H1 (cell line): ENCODE measurements at regions not wholly inside any gene's neighbourhood (a gene's known extent, or its start where the extent isn't known, plus 50 kb on each side); places are given as distances from the start of the nearest gene placed in this dataset.

Experiments
- CTCF ChIA-PET: fragments of 300-600 bp; sonication (Branson Sonifier 250); formaldehyde crosslinking; loops from one replicate; lab custom pipeline; 2021; ENCODE audit not compliant: partially characterized antibody; lab: Charles Lee
- POLR2A ChIA-PET: fragments of 300-600 bp; sonication (Branson Sonifier 250); formaldehyde crosslinking; loops from one replicate; lab custom pipeline; 2021; ENCODE audit warnings: inconsistent platforms; ENCODE audit not compliant: partially characterized antibody; lab: Charles Lee
- DNase-seq, 2 experiments: peaks; one replicate each; pipeline versions ENCODE4 v3.0.0 to v3.0.0-alpha.2; 2010 to 2022; ENCODE audit warnings: low spot score in 2 of 2, low read depth in 1 of 2, mixed read lengths in 1 of 2
- FAIRE-seq: peaks from 2 replicates; lab custom pipeline; 2011; peaks lifted over from hg19 to GRCh38; lab: Jason Lieb, UNC
- H2AFZ ChIP-seq: 2 replicates; pipeline ENCODE4 v1.8.1; 2012; ENCODE audit warnings: low read length, inconsistent platforms
- H2AK5ac ChIP-seq: 2 replicates; pipeline ENCODE4 v1.6.1; 2013; ENCODE audit warnings: low read depth, low read length
- H2BK120ac ChIP-seq: replicated peaks from 2 replicates; pipeline ENCODE3; 2013; ENCODE audit warnings: low read depth, low read length, inconsistent platforms
- H2BK12ac ChIP-seq: 2 replicates; pipeline ENCODE4 v1.6.1; 2013; ENCODE audit warnings: low read depth, low read length
- H2BK15ac ChIP-seq: 2 replicates; pipeline ENCODE4 v1.6.1; 2013; ENCODE audit warnings: low read length
- H2BK20ac ChIP-seq: 2 replicates; pipeline ENCODE4 v1.6.1; 2013; ENCODE audit warnings: low read length
- H2BK5ac ChIP-seq: 2 replicates; pipeline ENCODE4 v1.6.1; 2013; ENCODE audit warnings: low read depth, low read length
- H3K14ac ChIP-seq: 2 replicates; pipeline ENCODE4 v1.6.1; 2013; ENCODE audit warnings: inconsistent platforms; ENCODE audit not compliant: insufficient read length
- H3K18ac ChIP-seq: 2 replicates; pipeline ENCODE4 v1.6.1; 2013; ENCODE audit warnings: low read length; ENCODE audit errors: extremely low read depth
- H3K23ac ChIP-seq: 2 replicates; pipeline ENCODE4 v1.6.1; 2013; ENCODE audit warnings: inconsistent platforms; ENCODE audit not compliant: insufficient read length
- H3K23me2 ChIP-seq: 2 replicates; pipeline ENCODE4 v1.6.1; 2013; ENCODE audit warnings: low read depth, low read length
- H3K27ac ChIP-seq: 2 replicates; pipeline ENCODE4 v1.6.1; 2011; ENCODE audit warnings: low read depth, low read length, inconsistent platforms
- H3K27me3 ChIP-seq, 4 experiments: replicated peaks in 1 of 4; 1 replicate in 1 of 4; 2 replicates in 3 of 4; pipeline versions ENCODE4 v1.6.1 to v1.8.1; 2011 to 2013; ENCODE audit warnings: low read length in 3 of 4, mild to moderate bottlenecking in 3 of 4, inconsistent platforms in 2 of 4, mixed read lengths in 2 of 4, moderate library complexity in 1 of 4; ENCODE audit not compliant: control insufficient read depth in 3 of 4, insufficient read depth in 3 of 4; ENCODE audit errors: extremely low read depth in 1 of 4
- H3K36me3 ChIP-seq, 4 experiments: 2 replicates each; pipeline versions ENCODE4 v1.6.1 to v1.8.1; 2011 to 2013; ENCODE audit warnings: mild to moderate bottlenecking in 4 of 4, low read length in 3 of 4, moderate library complexity in 2 of 4, control low read depth in 1 of 4, inconsistent platforms in 1 of 4; ENCODE audit not compliant: insufficient read depth in 4 of 4, control insufficient read depth in 2 of 4
- H3K4ac ChIP-seq: replicated peaks from 2 replicates; pipeline ENCODE3; 2013; ENCODE audit warnings: low read length, low read depth, mixed read lengths, inconsistent platforms; ENCODE audit not compliant: insufficient read length
- H3K4me1 ChIP-seq, 4 experiments: replicated peaks in 1 of 4; 1 replicate in 1 of 4; 2 replicates in 3 of 4; pipeline versions ENCODE4 v1.6.1 to v1.8.1; 2011 to 2013; ENCODE audit warnings: low read length in 3 of 4, inconsistent platforms in 2 of 4, mixed read lengths in 1 of 4; ENCODE audit not compliant: insufficient read depth in 4 of 4, control insufficient read depth in 3 of 4
- H3K4me2 ChIP-seq, 2 experiments: 2 replicates each; pipeline versions ENCODE4 v1.6.1 to v1.8.1; 2011 to 2013; ENCODE audit warnings: low read depth in 2 of 2, low read length in 2 of 2, control low read depth in 1 of 2, inconsistent platforms in 1 of 2, mild to moderate bottlenecking in 1 of 2; ENCODE audit not compliant: insufficient read depth in 1 of 2
- H3K4me3 ChIP-seq, 4 experiments: fragments of 200-600, 300-600 bp in 1 of 4; sonication (generic), shearing (Covaris generic), sonication (Bioruptor Twin) in 1 of 4; 2 replicates each; pipeline versions ENCODE4 v1.5.1 to v1.8.1; 2011 to 2016; ENCODE audit warnings: low read length in 4 of 4, low read depth in 3 of 4, control low read depth in 2 of 4, inconsistent platforms in 2 of 4, mild to moderate bottlenecking in 2 of 4, mixed read lengths in 1 of 4, moderate library complexity in 1 of 4; ENCODE audit not compliant: insufficient read depth in 2 of 4; ENCODE audit errors: extremely low read depth in 1 of 4
- H3K56ac ChIP-seq: replicated peaks from 2 replicates; pipeline ENCODE3; 2013; ENCODE audit warnings: low read depth, mild to moderate bottlenecking, mixed read lengths, low read length, inconsistent platforms; ENCODE audit not compliant: insufficient read length
- H3K79me1 ChIP-seq: 2 replicates; pipeline ENCODE4 v1.6.1; 2013; ENCODE audit warnings: low read depth, low read length, control low read depth
- H3K79me2 ChIP-seq, 2 experiments: 2 replicates each; pipeline versions ENCODE4 v1.6.1 to v1.8.1; 2012 to 2013; ENCODE audit warnings: low read length in 2 of 2, mild to moderate bottlenecking in 2 of 2, inconsistent platforms in 1 of 2; ENCODE audit not compliant: insufficient read depth in 2 of 2, control insufficient read depth in 1 of 2
- H3K9ac ChIP-seq, 4 experiments: replicated peaks in 1 of 4; 1 replicate in 1 of 4; 2 replicates in 3 of 4; pipeline versions ENCODE4 v1.6.1 to v1.8.1; 2011 to 2013; ENCODE audit warnings: low read depth in 3 of 4, low read length in 3 of 4, control low read depth in 2 of 4, mild to moderate bottlenecking in 2 of 4, moderate library complexity in 2 of 4, inconsistent platforms in 1 of 4; ENCODE audit errors: extremely low read depth in 1 of 4
- H3K9me3 ChIP-seq, 2 experiments: 2 replicates each; pipeline versions ENCODE4 v1.6.1 to v1.8.1; 2012 to 2013; ENCODE audit warnings: mild to moderate bottlenecking in 2 of 2, moderate library complexity in 2 of 2, control low read depth in 1 of 2, inconsistent platforms in 1 of 2, low read depth in 1 of 2, low read length in 1 of 2, mixed read lengths in 1 of 2; ENCODE audit not compliant: insufficient read depth in 2 of 2
- H4K20me1 ChIP-seq, 2 experiments: replicated peaks in 1 of 2; 2 replicates each; pipeline versions ENCODE3 to v1.8.1; 2011 to 2013; ENCODE audit warnings: inconsistent platforms in 2 of 2, low read length in 2 of 2, mild to moderate bottlenecking in 1 of 2; ENCODE audit not compliant: insufficient read depth in 2 of 2, control insufficient read depth in 1 of 2
- H4K5ac ChIP-seq: 2 replicates; pipeline ENCODE4 v1.6.1; 2013; ENCODE audit warnings: low read length, low read depth, mixed read lengths, inconsistent platforms; ENCODE audit not compliant: insufficient read length
- H4K8ac ChIP-seq: 2 replicates; pipeline ENCODE4 v1.8.0; 2013; ENCODE audit warnings: mild to moderate bottlenecking, moderate library complexity, low read length, inconsistent platforms; ENCODE audit not compliant: insufficient read depth; ENCODE audit errors: extremely low read depth
- H4K91ac ChIP-seq: replicated peaks from 2 replicates; pipeline ENCODE3; 2013; ENCODE audit warnings: low read length, mixed read lengths, inconsistent platforms; ENCODE audit not compliant: insufficient read length
- CHD1 ChIP-seq: IDR thresholded peaks from 2 replicates; pipeline ENCODE4 v1.6.1; 2012; ENCODE audit warnings: low read depth, low read length, improper control_type of control experiment
- HDAC6 ChIP-seq: IDR thresholded peaks from one replicate; pipeline ENCODE4 v1.7.1; 2012; ENCODE audit warnings: low read depth, mild to moderate bottlenecking, inconsistent platforms, low read length, moderate library complexity
- JUND ChIP-seq: IDR thresholded peaks from 2 replicates; pipeline ENCODE4 v1.6.1; 2011; ENCODE audit warnings: mild to moderate bottlenecking, improper control_type of control experiment, low read length
- NRF1 ChIP-seq: IDR thresholded peaks from 2 replicates; pipeline ENCODE4 v1.6.1; 2011; ENCODE audit warnings: mild to moderate bottlenecking, low read depth, low read length, improper control_type of control experiment
- PHF8 ChIP-seq: fragments of 200-600 bp; sonication (generic); conservative IDR thresholded peaks from 2 replicates; pipeline ENCODE4 v1.7.1; 2012; ENCODE audit warnings: low read depth, mild to moderate bottlenecking, inconsistent platforms, low read length, moderate library complexity
- POU5F1 ChIP-seq: IDR thresholded peaks from 2 replicates; pipeline ENCODE4 v1.6.1; 2011; ENCODE audit warnings: low read depth, mild to moderate bottlenecking, low read length, moderate library complexity
- RAD21 ChIP-seq, 2 experiments: IDR thresholded peaks in 1 of 2; conservative IDR thresholded peaks in 1 of 2; 2 replicates each; pipeline ENCODE4 v1.6.1; 2011; ENCODE audit warnings: low read depth in 2 of 2, low read length in 2 of 2, improper control_type of control experiment in 1 of 2, inconsistent platforms in 1 of 2, mild to moderate bottlenecking in 1 of 2, moderate library complexity in 1 of 2
- RNF2 ChIP-seq: fragments of 200-900, 300-1000 bp; sonication (generic); IDR thresholded peaks from 2 replicates; pipeline ENCODE4 v1.7.1; 2016; ENCODE audit warnings: borderline replicate concordance, low read depth, mild to moderate bottlenecking, antibody characterized with exemption, low read length; ENCODE audit not compliant: poor library complexity, severe bottlenecking; ENCODE audit errors: missing control alignments
- SUZ12 ChIP-seq: fragments of 200-600 bp; sonication (generic); IDR thresholded peaks from 2 replicates; pipeline ENCODE4 v1.6.1; 2012; ENCODE audit warnings: mild to moderate bottlenecking, inconsistent platforms, low read length, moderate library complexity, mixed read lengths
- WGBS, 2 experiments: shearing (Covaris generic) in 1 of 2; methylation state at CpG; one replicate each; pipeline versions ENCODE4 v1.1.6 to v1.1.7; 2013 to 2015; ENCODE audit warnings: low lambda C conversion rate in 2 of 2, mixed read lengths in 2 of 2, inconsistent platforms in 1 of 2, low coverage in 1 of 2, missing lambda C conversion rate in 1 of 2; ENCODE audit not compliant: insufficient replicate concordance in 2 of 2, insufficient coverage in 1 of 2, insufficient read length in 1 of 2; ENCODE audit errors: extremely low coverage in 1 of 2, missing lambda C conversion rate in 1 of 2; 5-methylcytosine and 5-hydroxymethylcytosine counted together
- TF ChIP-seq, protein P1 (sequence below): IDR thresholded peaks from 2 replicates; pipeline ENCODE4 v1.6.1; 2011; ENCODE audit warnings: low read depth, mild to moderate bottlenecking, low read length; ENCODE audit not compliant: insufficient read depth
- TF ChIP-seq, protein P2 (sequence below), 3 experiments: IDR thresholded peaks; 1 replicate in 2 of 3; 2 replicates in 1 of 3; pipeline versions ENCODE4 v1.5.1 to v1.6.1; 2011; ENCODE audit warnings: low read length in 3 of 3, mild to moderate bottlenecking in 3 of 3, inconsistent platforms in 2 of 3, low read depth in 1 of 3, moderate library complexity in 1 of 3; ENCODE audit not compliant: insufficient read depth in 1 of 3; ENCODE audit errors: control extremely low read depth in 1 of 3

- Histone ChIP-seq H4K91ac (no peak overlapping the region), H3K79me1 (no peaks in the 10 kb centered on the region)
- WGBS, 2 experiments, result 89% methylated on average over 1 of the region's 1 CpG; no CpG with 5 or more reads in 1 of the 2 experiments
- TF ChIP-seq, protein P1, sequence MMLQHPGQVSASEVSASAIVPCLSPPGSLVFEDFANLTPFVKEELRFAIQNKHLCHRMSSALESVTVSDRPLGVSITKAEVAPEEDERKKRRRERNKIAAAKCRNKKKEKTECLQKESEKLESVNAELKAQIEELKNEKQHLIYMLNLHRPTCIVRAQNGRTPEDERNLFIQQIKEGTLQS, result no peak
- TF ChIP-seq HDAC6, result no peak
- no peak for TF ChIP-seq RNF2
- TF ChIP-seq SUZ12, result no peak
- TF ChIP-seq CHD1, result no peak
- no peak for TF ChIP-seq JUND
- TF ChIP-seq, protein P2, sequence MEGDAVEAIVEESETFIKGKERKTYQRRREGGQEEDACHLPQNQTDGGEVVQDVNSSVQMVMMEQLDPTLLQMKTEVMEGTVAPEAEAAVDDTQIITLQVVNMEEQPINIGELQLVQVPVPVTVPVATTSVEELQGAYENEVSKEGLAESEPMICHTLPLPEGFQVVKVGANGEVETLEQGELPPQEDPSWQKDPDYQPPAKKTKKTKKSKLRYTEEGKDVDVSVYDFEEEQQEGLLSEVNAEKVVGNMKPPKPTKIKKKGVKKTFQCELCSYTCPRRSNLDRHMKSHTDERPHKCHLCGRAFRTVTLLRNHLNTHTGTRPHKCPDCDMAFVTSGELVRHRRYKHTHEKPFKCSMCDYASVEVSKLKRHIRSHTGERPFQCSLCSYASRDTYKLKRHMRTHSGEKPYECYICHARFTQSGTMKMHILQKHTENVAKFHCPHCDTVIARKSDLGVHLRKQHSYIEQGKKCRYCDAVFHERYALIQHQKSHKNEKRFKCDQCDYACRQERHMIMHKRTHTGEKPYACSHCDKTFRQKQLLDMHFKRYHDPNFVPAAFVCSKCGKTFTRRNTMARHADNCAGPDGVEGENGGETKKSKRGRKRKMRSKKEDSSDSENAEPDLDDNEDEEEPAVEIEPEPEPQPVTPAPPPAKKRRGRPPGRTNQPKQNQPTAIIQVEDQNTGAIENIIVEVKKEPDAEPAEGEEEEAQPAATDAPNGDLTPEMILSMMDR (IDR thresholded peaks at IDR 0.05; ENCODE audit: control extremely low read depth in 1 of 3, insufficient read depth in 1 of 3, low read depth in 1 of 3, low read length in 3 of 3), result no peak
- no peak for TF ChIP-seq RAD21 (IDR thresholded peaks at IDR 0.05 in 1 of 2, conservative IDR thresholded peaks at IDR 0.05 in 1 of 2; ENCODE audit: low read depth in 2 of 2, low read length in 2 of 2)
- no peak for TF ChIP-seq PHF8
- TF ChIP-seq POU5F1, result no peak
- TF ChIP-seq NRF1, result no peak
These were observed 1381.5 kb upstream of the SPRY2 start for GRCh38 chr13:81722456-81722855.

More at GRCh38 chr13:81722456-81722855, 1381.5 kb upstream of the SPRY2 start:
- Histone ChIP-seq H4K8ac (no peak overlapping the region), H4K20me1 (no peaks in the 10 kb centered on the region), H2BK120ac (no peak overlapping the region), H2AFZ (no peak overlapping the region), H3K79me2 (no peaks in the 10 kb centered on the region), H3K4ac (no peak overlapping the region), H3K23ac (no peak overlapping the region), H2AK5ac (no peak overlapping the region), H3K56ac (no peak overlapping the region), H3K4me3 (no peak overlapping the region), H3K27ac (no peak overlapping the region), H3K9me3 (no peaks in the 10 kb centered on the region), H2BK12ac (no peak overlapping the region), H3K9ac (no peak overlapping the region), H3K4me1 (no peaks in the 10 kb centered on the region), H3K23me2 (no peaks in the 10 kb centered on the region), H3K36me3 (no peaks in the 10 kb centered on the region), H2BK5ac (no peak overlapping the region), H3K4me2 (no peak overlapping the region), H3K27me3 (no peaks in the 10 kb centered on the region), H2BK20ac (no peak overlapping the region), H2BK15ac (no peak overlapping the region), H4K5ac (no peak overlapping the region), H3K18ac (no peak overlapping the region), H3K14ac (no peak overlapping the region)
- CTCF ChIA-PET, result interaction anchor here (0.5 kb wide), 1 partner anchor 1795 kb away, joined by 3 read pairs; no protein-coding TSS in a partner anchor
- POLR2A ChIA-PET, result no interaction called here
- DNase-seq (no peak), FAIRE-seq (no peak)
